H9 (cell line): ENCODE measurements at regions not wholly inside any gene's neighbourhood (a gene's known extent, or its start where the extent isn't known, plus 50 kb on each side); places are given as distances from the start of the nearest gene placed in this dataset.

ENCODE experiments used
- DNase-seq: peaks from one replicate; pipeline ENCODE4 v3.0.0-alpha.2; 2017
- H2AFZ ChIP-seq: one replicate; pipeline ENCODE4 v1.6.1; 2013; ENCODE audit warnings: mild to moderate bottlenecking, low read length, control low read depth, moderate library complexity
- H2AK5ac ChIP-seq: 2 replicates; pipeline ENCODE4 v1.6.1; 2013; ENCODE audit warnings: low read length, control low read depth, mixed read lengths; ENCODE audit not compliant: insufficient read length
- H2BK120ac ChIP-seq: one replicate; pipeline ENCODE4 v1.6.1; 2013; ENCODE audit warnings: low read depth, mild to moderate bottlenecking, low read length, control low read depth, inconsistent platforms; ENCODE audit not compliant: poor library complexity, severe bottlenecking
- H2BK12ac ChIP-seq: 2 replicates; pipeline ENCODE4 v1.6.1; 2013; ENCODE audit warnings: low read length, control low read depth, mixed read lengths, low read depth; ENCODE audit not compliant: insufficient read length
- H2BK15ac ChIP-seq: 2 replicates; pipeline ENCODE4 v1.6.1; 2013; ENCODE audit warnings: low read depth, low read length, control low read depth
- H2BK20ac ChIP-seq: one replicate; pipeline ENCODE4 v1.6.1; 2013; ENCODE audit warnings: low read depth, mild to moderate bottlenecking, low read length, control low read depth, inconsistent platforms; ENCODE audit not compliant: poor library complexity, severe bottlenecking
- H2BK5ac ChIP-seq: 2 replicates; pipeline ENCODE4 v1.6.1; 2013; ENCODE audit warnings: low read length, control low read depth, mixed read lengths; ENCODE audit not compliant: insufficient read length
- H3K14ac ChIP-seq: 2 replicates; pipeline ENCODE4 v1.6.1; 2013; ENCODE audit warnings: low read length, control low read depth; ENCODE audit not compliant: insufficient read depth
- H3K18ac ChIP-seq: 2 replicates; pipeline ENCODE4 v1.6.1; 2013; ENCODE audit warnings: low read depth, mild to moderate bottlenecking, mixed read lengths, low read length, control low read depth; ENCODE audit not compliant: insufficient read length
- H3K23ac ChIP-seq: 2 replicates; pipeline ENCODE4 v1.6.1; 2013; ENCODE audit warnings: low read length, control low read depth, mixed read lengths, low read depth; ENCODE audit not compliant: insufficient read length
- H3K23me2 ChIP-seq: 2 replicates; pipeline ENCODE4 v1.6.1; 2013; ENCODE audit warnings: low read depth, mild to moderate bottlenecking, mixed read lengths, low read length, control low read depth; ENCODE audit not compliant: insufficient read length, poor library complexity, severe bottlenecking
- H3K27ac ChIP-seq: 2 replicates; pipeline ENCODE4 v1.5.1; 2013; ENCODE audit warnings: low read length, control low read depth, mixed read lengths, low read depth; ENCODE audit not compliant: insufficient read length
- H3K27me3 ChIP-seq: 2 replicates; pipeline ENCODE4 v1.6.1; 2013; ENCODE audit warnings: low read length, control low read depth, inconsistent platforms; ENCODE audit not compliant: insufficient read depth
- H3K4ac ChIP-seq: 2 replicates; pipeline ENCODE4 v1.6.1; 2013; ENCODE audit warnings: low read depth, mild to moderate bottlenecking, control low read depth, inconsistent platforms, low read length, moderate library complexity
- H3K4me1 ChIP-seq: 2 replicates; pipeline ENCODE4 v1.6.1; 2013; ENCODE audit warnings: low read length, control low read depth, inconsistent platforms; ENCODE audit not compliant: insufficient read depth
- H3K4me2 ChIP-seq: 2 replicates; pipeline ENCODE4 v1.6.1; 2013; ENCODE audit warnings: low read length, control low read depth, mixed read lengths; ENCODE audit not compliant: insufficient read length, insufficient read depth
- H3K56ac ChIP-seq: 2 replicates; pipeline ENCODE4 v1.6.1; 2013; ENCODE audit warnings: low read depth, mild to moderate bottlenecking, mixed read lengths, low read length, control low read depth; ENCODE audit not compliant: insufficient read length
- H3K79me1 ChIP-seq: 2 replicates; pipeline ENCODE4 v1.6.1; 2013; ENCODE audit warnings: low read depth, mild to moderate bottlenecking, moderate library complexity, low read length, control low read depth, inconsistent platforms; ENCODE audit not compliant: insufficient read depth, poor library complexity, severe bottlenecking
- H3K79me2 ChIP-seq: 2 replicates; pipeline ENCODE4 v1.6.1; 2013; ENCODE audit warnings: low read length, control low read depth, inconsistent platforms; ENCODE audit not compliant: insufficient read depth
- H3K9ac ChIP-seq: 2 replicates; pipeline ENCODE4 v1.6.1; 2013; ENCODE audit warnings: low read length, control low read depth, mixed read lengths; ENCODE audit not compliant: insufficient read length; ENCODE audit errors: extremely low read depth
- H3K9me3 ChIP-seq: one replicate; pipeline ENCODE4 v1.6.1; 2013; ENCODE audit warnings: low read depth, low read length, inconsistent platforms; ENCODE audit not compliant: control insufficient read depth
- H3T11ph ChIP-seq: one replicate; pipeline ENCODE4 v1.6.1; 2013; ENCODE audit warnings: mild to moderate bottlenecking, low read length, control low read depth, inconsistent platforms
- H4K20me1 ChIP-seq: one replicate; pipeline ENCODE4 v1.6.1; 2013; ENCODE audit not compliant: control insufficient read depth, insufficient read length, insufficient read depth
- H4K5ac ChIP-seq: 2 replicates; pipeline ENCODE4 v1.6.1; 2013; ENCODE audit warnings: low read depth, mild to moderate bottlenecking, mixed read lengths, low read length, control low read depth; ENCODE audit not compliant: insufficient read length
- H4K8ac ChIP-seq: replicated peaks from 2 replicates; pipeline ENCODE4 v1.6.1; 2013; ENCODE audit warnings: low read length, control low read depth, mixed read lengths, low read depth; ENCODE audit not compliant: insufficient read length
- H4K91ac ChIP-seq: 2 replicates; pipeline ENCODE4 v1.6.1; 2013; ENCODE audit warnings: low read depth, mild to moderate bottlenecking, moderate library complexity, mixed read lengths, low read length, control low read depth; ENCODE audit not compliant: insufficient read length
- H3K27ac Mint-ChIP-seq, 3 experiments: 2 replicates in 2 of 3; 3 replicates in 1 of 3; pipeline ENCODE4 v1.8.0; 2020 to 2021; ENCODE audit warnings: mixed read lengths in 3 of 3, mild to moderate bottlenecking in 1 of 3, moderate library complexity in 1 of 3
- H3K27me3 Mint-ChIP-seq: 2 replicates; pipeline ENCODE4 v1.8.0; 2021; ENCODE audit warnings: low read depth, mild to moderate bottlenecking, moderate library complexity, mixed read lengths
- H3K36me3 Mint-ChIP-seq, 3 experiments: 2 replicates in 2 of 3; 3 replicates in 1 of 3; pipeline ENCODE4 v1.8.0; 2020 to 2021; ENCODE audit warnings: low read depth in 3 of 3, mixed read lengths in 3 of 3; ENCODE audit not compliant: insufficient read depth in 1 of 3
- H3K4me1 Mint-ChIP-seq, 2 experiments: 2 replicates each; pipeline ENCODE4 v1.8.0; 2020; ENCODE audit warnings: mixed read lengths in 2 of 2
- H3K4me3 Mint-ChIP-seq, 2 experiments: 2 replicates in 1 of 2; 3 replicates in 1 of 2; pipeline ENCODE4 v1.8.0; 2020 to 2021; ENCODE audit warnings: mild to moderate bottlenecking in 2 of 2, mixed read lengths in 2 of 2, moderate library complexity in 1 of 2
- H3K9me3 Mint-ChIP-seq, 2 experiments: 2 replicates in 1 of 2; 3 replicates in 1 of 2; pipeline ENCODE4 v1.8.0; 2020; ENCODE audit warnings: mild to moderate bottlenecking in 2 of 2, mixed read lengths in 2 of 2, moderate library complexity in 1 of 2
- WGBS: extraction: QIAGEN DNeasy Blood & Tissue Kit; methylation state at CpG from one replicate; pipeline ENCODE4 v1.1.7; 2013; ENCODE audit warnings: missing lambda C conversion rate, low lambda C conversion rate, mixed read lengths; ENCODE audit not compliant: insufficient read length; ENCODE audit errors: extremely low coverage; 5-methylcytosine and 5-hydroxymethylcytosine counted together
- TF ChIP-seq, protein P1 (sequence below): fragments of 200-600 bp; sonication (generic); conservative IDR thresholded peaks from 3 replicates; pipeline ENCODE4 v1.8.0; 2021; ENCODE audit warnings: antibody characterized with exemption, mild to moderate bottlenecking

DNA sequence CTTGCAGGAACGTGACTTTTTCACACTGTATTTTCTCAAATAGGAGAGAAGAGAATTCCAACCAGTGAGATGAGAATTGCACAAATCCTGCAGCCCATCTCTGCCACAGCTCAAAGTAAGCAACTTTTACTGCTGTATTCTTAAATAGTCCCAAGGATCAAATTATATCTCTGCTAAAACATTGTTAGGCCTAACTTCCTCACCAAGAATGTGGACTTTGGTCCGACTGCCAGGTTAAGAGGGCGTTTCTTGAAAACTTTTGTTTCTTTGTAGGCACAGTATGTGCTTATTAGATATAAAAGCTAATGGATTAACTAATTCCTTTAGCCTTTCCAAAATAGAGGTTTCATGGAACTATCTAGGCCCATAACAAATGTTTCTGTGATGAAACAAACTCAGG lies 61.4 kb upstream of the IFNG-AS1 start:
- Histone ChIP-seq H3K23me2 (no peaks in the 10 kb centered on the region), H3K4ac (no peak overlapping the region), H3K79me2 (no peaks in the 10 kb centered on the region), H4K20me1 (no peaks in the 10 kb centered on the region), H3K18ac (no peak overlapping the region), H2BK15ac (no peak overlapping the region), H2BK12ac (no peak overlapping the region), H3K14ac (no peak overlapping the region), H3K27ac (no peak overlapping the region), H2BK5ac (no peak overlapping the region), H3K4me1 (no peaks in the 10 kb centered on the region), H3K79me1 (no peaks in the 10 kb centered on the region), H3K27me3 (no peaks in the 10 kb centered on the region), H2BK20ac (no peak overlapping the region), H2BK120ac (no peak overlapping the region), H4K8ac (no peak overlapping the region), H3K9ac (no peak overlapping the region), H4K91ac (no peak overlapping the region), H3K4me2 (no peak overlapping the region), H2AK5ac (no peak overlapping the region), H3K9me3 (no peaks in the 10 kb centered on the region), H3T11ph (no peak overlapping the region), H4K5ac (no peak overlapping the region), H2AFZ (no peak overlapping the region), H3K56ac (no peak overlapping the region), H3K23ac (no peak overlapping the region)
- no CpG with 5 or more reads among the region's 3 CpGs for WGBS
- no peak overlapping the region for H3K4me3 Mint-ChIP-seq
- H3K27ac Mint-ChIP-seq, result no peak overlapping the region
- no peaks in the 10 kb centered on the region; the same call in 1 of the 2 replicates for H3K27me3 Mint-ChIP-seq
- H3K4me1 Mint-ChIP-seq, result peaks cover 9 to 11% of the 10 kb centered on the region in 2 experiments
- no peaks in the 10 kb centered on the region for H3K36me3 Mint-ChIP-seq
- no peaks in the 10 kb centered on the region; a peak in 1 of 5 replicates for H3K9me3 Mint-ChIP-seq
- DNase-seq, result no peak
- TF ChIP-seq, protein P1, sequence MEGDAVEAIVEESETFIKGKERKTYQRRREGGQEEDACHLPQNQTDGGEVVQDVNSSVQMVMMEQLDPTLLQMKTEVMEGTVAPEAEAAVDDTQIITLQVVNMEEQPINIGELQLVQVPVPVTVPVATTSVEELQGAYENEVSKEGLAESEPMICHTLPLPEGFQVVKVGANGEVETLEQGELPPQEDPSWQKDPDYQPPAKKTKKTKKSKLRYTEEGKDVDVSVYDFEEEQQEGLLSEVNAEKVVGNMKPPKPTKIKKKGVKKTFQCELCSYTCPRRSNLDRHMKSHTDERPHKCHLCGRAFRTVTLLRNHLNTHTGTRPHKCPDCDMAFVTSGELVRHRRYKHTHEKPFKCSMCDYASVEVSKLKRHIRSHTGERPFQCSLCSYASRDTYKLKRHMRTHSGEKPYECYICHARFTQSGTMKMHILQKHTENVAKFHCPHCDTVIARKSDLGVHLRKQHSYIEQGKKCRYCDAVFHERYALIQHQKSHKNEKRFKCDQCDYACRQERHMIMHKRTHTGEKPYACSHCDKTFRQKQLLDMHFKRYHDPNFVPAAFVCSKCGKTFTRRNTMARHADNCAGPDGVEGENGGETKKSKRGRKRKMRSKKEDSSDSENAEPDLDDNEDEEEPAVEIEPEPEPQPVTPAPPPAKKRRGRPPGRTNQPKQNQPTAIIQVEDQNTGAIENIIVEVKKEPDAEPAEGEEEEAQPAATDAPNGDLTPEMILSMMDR, result no peak
